Loucy (cell line): ENCODE measurements at regions not wholly inside any gene's neighbourhood (a gene's known extent, or its start where the extent isn't known, plus 50 kb on each side); places are given as distances from the start of the nearest gene placed in this dataset.
A peak's percentile ranks its signal among the peaks of the same experiment; 100 is the strongest.

Experiments used
- H2AFZ ChIP-seq: fragments of 200-600 bp; sonication (generic); 2 replicates; pipeline ENCODE4 v1.6.0; 2016; ENCODE audit warnings: antibody characterized with exemption, mild to moderate bottlenecking, low read length, moderate library complexity
- H3F3A ChIP-seq: fragments of 200-600 bp; 2 replicates; pipeline ENCODE4 v1.6.0; 2016; ENCODE audit warnings: antibody characterized with exemption, low read depth, mild to moderate bottlenecking
- H3K27me3 ChIP-seq: fragments of 200-600 bp; sonication (generic); 2 replicates; pipeline ENCODE4 v1.6.1; 2014; ENCODE audit warnings: low read length, mild to moderate bottlenecking; ENCODE audit not compliant: insufficient read depth, poor library complexity, severe bottlenecking
- H3K36me3 ChIP-seq: fragments of 200-600 bp; sonication (generic); 2 replicates; pipeline ENCODE4 v1.6.1; 2016; ENCODE audit warnings: low read length; ENCODE audit not compliant: insufficient read depth
- H3K4me1 ChIP-seq: fragments of 200-600 bp; sonication (generic); 2 replicates; pipeline ENCODE4 v1.5.1; 2014; ENCODE audit warnings: low read length, mild to moderate bottlenecking; ENCODE audit not compliant: insufficient read depth, poor library complexity, severe bottlenecking
- H3K4me2 ChIP-seq: fragments of 200-600 bp; sonication (generic); 2 replicates; pipeline ENCODE4 v1.6.0; 2014; ENCODE audit warnings: antibody characterized with exemption, low read length, low read depth, mild to moderate bottlenecking; ENCODE audit not compliant: poor library complexity, severe bottlenecking
- H3K4me3 ChIP-seq: fragments of 200-600 bp; sonication (generic); 2 replicates; pipeline ENCODE4 v1.5.1; 2014; ENCODE audit warnings: low read length, mild to moderate bottlenecking, mixed read lengths; ENCODE audit not compliant: poor library complexity, severe bottlenecking
- H3K79me2 ChIP-seq: fragments of 200-600 bp; sonication (generic); 2 replicates; pipeline ENCODE4 v1.6.1; 2014; ENCODE audit warnings: low read length; ENCODE audit not compliant: insufficient read depth
- H3K9ac ChIP-seq: fragments of 200-600 bp; sonication (generic); 2 replicates; pipeline ENCODE4 v1.6.0; 2014; ENCODE audit warnings: mild to moderate bottlenecking, low read depth, low read length, moderate library complexity; ENCODE audit not compliant: poor library complexity, severe bottlenecking
- H3K9me2 ChIP-seq: fragments of 200-600 bp; sonication (generic); replicated peaks from 2 replicates; pipeline ENCODE4 v1.6.1; 2016; ENCODE audit warnings: low read depth, low read length, mixed read lengths
- H3K9me3 ChIP-seq: fragments of 200-600 bp; sonication (generic); 2 replicates; pipeline ENCODE4 v1.6.1; 2014; ENCODE audit warnings: mild to moderate bottlenecking, antibody characterized with exemption, low read length, low read depth; ENCODE audit not compliant: insufficient read depth
- H4K20me1 ChIP-seq: fragments of 200-600 bp; sonication (generic); 2 replicates; pipeline ENCODE4 v1.6.0; 2014; ENCODE audit warnings: antibody characterized with exemption, low read length, mild to moderate bottlenecking; ENCODE audit not compliant: insufficient read depth, poor library complexity, severe bottlenecking
- EZH2phosphoT487 ChIP-seq: fragments of 200-600 bp; IDR thresholded peaks from 2 replicates; pipeline ENCODE4 v1.6.1; 2018; ENCODE audit warnings: antibody characterized with exemption, mild to moderate bottlenecking, moderate library complexity, borderline replicate concordance
- TF ChIP-seq, protein P1 (sequence below): fragments of 200-600 bp; sonication (generic); conservative IDR thresholded peaks from 2 replicates; pipeline ENCODE4 v1.5.1; 2014; ENCODE audit warnings: mild to moderate bottlenecking, antibody characterized with exemption, low read length

DNA sequence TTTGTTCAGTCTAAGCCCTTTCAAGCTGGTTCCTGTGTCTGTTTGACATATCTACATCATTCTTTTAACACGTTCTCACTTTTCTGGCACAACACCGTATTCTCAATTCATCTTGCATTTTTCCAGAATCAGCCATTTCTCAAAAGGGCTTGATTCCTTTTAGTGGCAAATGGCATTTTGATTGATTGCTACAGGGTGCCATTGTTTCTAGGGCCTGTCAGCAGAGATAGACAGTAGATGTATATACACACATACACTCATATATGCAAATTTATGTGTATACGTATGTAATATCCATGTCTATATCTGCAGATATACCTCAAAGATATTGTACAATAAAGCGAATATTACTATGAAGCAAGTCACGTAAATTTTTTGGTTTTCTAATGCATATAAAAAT is 367.9 kb upstream of the TNP1 start:
- H3K9me3 ChIP-seq: no peaks in the 10 kb centered on the region
- TF ChIP-seq EZH2phosphoT487: no peak
- TF ChIP-seq, protein P1, sequence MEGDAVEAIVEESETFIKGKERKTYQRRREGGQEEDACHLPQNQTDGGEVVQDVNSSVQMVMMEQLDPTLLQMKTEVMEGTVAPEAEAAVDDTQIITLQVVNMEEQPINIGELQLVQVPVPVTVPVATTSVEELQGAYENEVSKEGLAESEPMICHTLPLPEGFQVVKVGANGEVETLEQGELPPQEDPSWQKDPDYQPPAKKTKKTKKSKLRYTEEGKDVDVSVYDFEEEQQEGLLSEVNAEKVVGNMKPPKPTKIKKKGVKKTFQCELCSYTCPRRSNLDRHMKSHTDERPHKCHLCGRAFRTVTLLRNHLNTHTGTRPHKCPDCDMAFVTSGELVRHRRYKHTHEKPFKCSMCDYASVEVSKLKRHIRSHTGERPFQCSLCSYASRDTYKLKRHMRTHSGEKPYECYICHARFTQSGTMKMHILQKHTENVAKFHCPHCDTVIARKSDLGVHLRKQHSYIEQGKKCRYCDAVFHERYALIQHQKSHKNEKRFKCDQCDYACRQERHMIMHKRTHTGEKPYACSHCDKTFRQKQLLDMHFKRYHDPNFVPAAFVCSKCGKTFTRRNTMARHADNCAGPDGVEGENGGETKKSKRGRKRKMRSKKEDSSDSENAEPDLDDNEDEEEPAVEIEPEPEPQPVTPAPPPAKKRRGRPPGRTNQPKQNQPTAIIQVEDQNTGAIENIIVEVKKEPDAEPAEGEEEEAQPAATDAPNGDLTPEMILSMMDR: no peak
- no peak overlapping the region for H3K4me2 ChIP-seq
- H3F3A ChIP-seq: 0 out of 2 replicates have a peak, but pooled peaks cover 4% of the 10 kb centered on the region
- no peaks in the 10 kb centered on the region for H3K79me2 ChIP-seq
- no peaks in the 10 kb centered on the region for H3K9me2 ChIP-seq
- no peaks in the 10 kb centered on the region for H4K20me1 ChIP-seq
- H3K9ac ChIP-seq: no peak overlapping the region
- no peaks in the 10 kb centered on the region for H3K27me3 ChIP-seq
- H3K4me1 ChIP-seq: peaks cover 37% of the 10 kb centered on the region
- no peak overlapping the region for H2AFZ ChIP-seq
- H3K4me3 ChIP-seq: no peak overlapping the region
- no peaks in the 10 kb centered on the region for H3K36me3 ChIP-seq

DNA sequence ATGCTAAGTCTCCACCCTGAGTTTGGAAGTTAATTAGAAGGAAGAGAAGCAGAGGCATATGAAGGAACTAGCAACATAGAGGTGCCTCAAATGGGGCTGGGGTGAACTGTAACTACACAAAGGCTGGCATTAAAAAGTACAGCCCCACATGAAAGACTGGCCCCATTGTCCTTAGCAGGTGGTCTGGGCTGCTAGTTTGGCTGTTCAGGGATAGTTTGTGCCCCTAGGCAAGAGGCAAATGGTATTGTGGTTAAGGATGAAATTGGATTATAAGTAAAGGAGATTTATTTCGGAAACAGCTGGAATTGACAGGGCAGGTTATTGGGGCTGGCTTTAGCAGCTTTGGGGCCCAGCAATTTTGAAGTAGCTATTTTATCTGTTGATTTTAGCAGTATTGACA is 365.7 kb upstream of the TNP1 start:
- TF ChIP-seq, protein P1: no peak
- no peak for TF ChIP-seq EZH2phosphoT487
- Histone ChIP-seq H3F3A (0 out of 2 replicates have a peak, but pooled peaks cover 4% of the 10 kb centered on the region), H3K27me3 (no peaks in the 10 kb centered on the region), H3K4me1 (peaks cover 49% of the 10 kb centered on the region), H3K9ac (no peak overlapping the region), H3K4me3 (no peak overlapping the region), H3K79me2 (no peaks in the 10 kb centered on the region), H3K4me2 (no peak overlapping the region), H3K9me2 (no peaks in the 10 kb centered on the region), H2AFZ (no peak overlapping the region; the same call in 1 of the 2 replicates), H3K9me3 (no peaks in the 10 kb centered on the region), H4K20me1 (no peaks in the 10 kb centered on the region), H3K36me3 (no peaks in the 10 kb centered on the region)

DNA sequence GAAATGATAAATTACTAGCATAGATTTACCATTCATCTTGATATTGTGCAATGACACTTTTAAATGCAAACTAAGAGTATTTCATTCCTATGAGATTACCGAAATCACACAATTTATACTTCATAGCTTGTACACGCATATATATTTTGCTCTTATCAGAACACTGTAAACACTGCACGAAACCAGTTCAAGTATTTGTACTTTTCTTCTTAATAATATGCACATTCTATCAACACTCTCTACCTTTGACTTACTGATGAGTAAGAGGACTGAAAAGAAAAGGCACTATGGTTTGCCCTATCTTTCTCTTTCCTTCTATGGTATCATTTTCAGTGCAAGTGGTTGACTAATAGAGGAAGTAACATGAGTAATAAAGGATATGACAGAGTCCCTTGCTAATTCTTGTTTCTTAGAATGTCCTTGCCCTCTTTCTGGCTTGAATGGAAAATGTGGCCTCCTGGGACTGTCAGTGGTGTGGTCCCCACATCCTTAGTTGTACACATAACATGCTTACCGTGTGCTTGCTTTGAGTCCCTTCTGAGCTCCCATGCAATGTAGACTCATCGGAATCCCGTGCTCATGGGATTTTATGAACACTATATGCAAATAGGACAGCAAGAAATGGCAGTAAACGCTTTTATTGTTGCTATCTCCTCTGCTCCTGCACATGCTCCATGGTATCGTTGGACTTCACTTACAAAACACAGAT is 363.5 kb upstream of the TNP1 start:
- no peak for TF ChIP-seq EZH2phosphoT487
- TF ChIP-seq, protein P1: no peak
- Histone ChIP-seq H3K9ac (peak overlapping the region; percentile 20), H3K4me1 (peaks cover 67% of the 10 kb centered on the region), H3K9me2 (no peaks in the 10 kb centered on the region), H3F3A (peaks cover 4% of the 10 kb centered on the region; the same call in 1 of the 2 replicates), H3K4me2 (peak overlapping the region; percentile 68), H2AFZ (no peak overlapping the region), H3K9me3 (no peaks in the 10 kb centered on the region), H3K36me3 (no peaks in the 10 kb centered on the region), H3K4me3 (peak overlapping the region; percentile 50), H3K27me3 (no peaks in the 10 kb centered on the region), H3K79me2 (no peaks in the 10 kb centered on the region), H4K20me1 (no peaks in the 10 kb centered on the region)
